ENCODE measurements at regions not wholly inside any gene's neighbourhood (a gene's known extent, or its start where the extent isn't known, plus 50 kb on each side); places are given as distances from the start of the nearest gene placed in this dataset.
"Not testable (repeated sequence)": the region's sequence is repeated elsewhere in the genome, so short reads cannot be mapped to it uniquely, and the experiment has no call there.

DNA sequence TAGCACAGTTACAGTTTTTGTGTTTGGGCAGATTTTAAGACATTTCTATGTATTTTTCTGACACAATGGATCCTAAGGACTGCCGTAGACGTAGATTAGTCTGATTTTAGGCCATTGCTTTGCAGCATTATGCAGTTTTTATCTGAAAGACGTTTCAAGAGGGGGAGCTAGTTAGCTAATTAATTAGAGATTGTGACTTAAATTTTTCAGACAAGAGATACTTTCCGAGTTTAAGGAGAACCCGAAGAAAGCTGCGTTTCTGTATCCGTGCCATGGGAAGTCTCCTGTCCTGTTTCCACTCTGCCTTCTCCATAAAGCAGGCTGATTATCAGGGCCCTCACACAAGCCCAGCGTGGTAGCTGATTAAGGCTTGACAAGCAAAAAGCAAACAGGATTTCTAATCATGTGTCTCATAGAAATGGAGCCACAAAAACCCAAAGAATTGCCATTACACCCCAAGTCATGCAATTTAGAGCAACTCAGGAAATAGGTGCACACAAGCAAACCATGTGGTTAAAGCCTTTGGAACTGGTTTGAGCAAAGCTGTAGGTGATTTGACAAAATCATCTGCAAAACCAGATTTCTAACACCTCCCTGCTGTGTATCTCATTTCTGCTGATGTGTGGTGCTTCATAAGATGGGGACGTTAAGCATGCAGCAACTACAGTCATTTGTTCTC, 808.1 kb downstream of the RNF144A start:
- peak in 1 of 4 experiments; percentile 28 for DNase-seq

GRCh38 chr2:7725850-7726242, 808.6 kb downstream of the RNF144A start:
- DNase-seq = no peak

- DNase-seq = no peak
Measured at GRCh38 chr2:7726989-7727388, 809.8 kb downstream of the RNF144A start.

- no peak for DNase-seq
Measured at GRCh38 chr2:7728388-7728787, 811.2 kb downstream of the RNF144A start.

DNA sequence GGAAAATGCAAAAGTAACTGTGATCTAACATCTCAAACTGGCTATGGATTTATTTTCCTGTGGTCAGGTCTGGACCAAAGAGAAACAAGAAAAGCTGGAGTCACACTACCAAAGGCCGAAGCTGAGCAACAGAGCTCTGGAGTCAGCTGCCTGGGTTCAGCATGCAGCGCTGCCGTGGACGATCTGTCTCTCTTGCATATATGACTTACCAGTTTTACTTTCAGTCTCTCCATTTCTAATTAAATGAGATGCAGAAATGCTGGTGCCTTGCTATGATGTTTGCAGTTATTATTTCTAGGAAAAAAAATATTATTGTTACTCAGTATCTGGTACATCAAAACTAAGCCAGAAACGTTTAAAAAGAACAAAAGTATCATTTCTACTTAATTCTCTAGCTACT, 813.2 kb downstream of the RNF144A start:
- DNase-seq = no peak

DNA sequence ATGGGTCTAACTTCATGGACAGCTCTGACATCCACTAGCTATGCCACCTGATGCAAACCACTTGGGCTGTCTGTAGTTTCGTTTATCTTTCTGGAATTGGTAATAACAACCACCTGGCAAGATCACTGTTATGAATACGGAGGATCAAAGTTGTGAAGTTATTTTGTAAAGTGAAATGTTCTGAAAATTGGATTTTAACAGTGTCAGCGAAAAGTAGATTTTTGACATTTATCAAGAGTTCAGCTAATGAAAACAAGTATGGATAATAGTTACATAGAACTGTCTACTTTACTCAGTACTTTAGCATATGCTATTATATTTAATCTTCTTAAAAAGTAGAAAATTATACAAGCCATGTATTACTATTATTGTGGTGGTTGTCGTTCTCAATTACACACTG, 813.8 kb downstream of the RNF144A start:
- DNase-seq = no peak

DNA sequence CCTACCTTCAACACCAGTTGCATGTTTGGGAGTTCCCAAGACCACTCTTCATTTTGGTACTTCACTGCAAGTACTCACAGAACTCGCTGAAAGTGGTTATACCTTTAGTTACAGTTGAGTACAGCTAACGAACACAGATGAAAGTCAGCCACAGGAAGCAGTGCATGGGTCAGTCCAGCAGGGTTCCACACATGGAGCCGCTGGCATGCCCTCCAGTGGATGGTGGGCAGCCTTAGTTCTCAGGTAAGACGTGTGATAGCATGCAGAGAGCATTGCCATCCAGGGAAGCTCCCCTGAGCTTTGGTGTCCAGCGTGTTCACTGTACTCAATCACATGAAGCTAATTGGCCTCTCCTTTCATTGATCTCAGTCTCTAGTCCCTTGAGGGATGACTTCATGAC, 815.3 kb downstream of the RNF144A start:
- no peak for DNase-seq

- DNase-seq = no peak
Measured at GRCh38 chr2:7736646-7737305, 819.6 kb downstream of the RNF144A start.

DNA sequence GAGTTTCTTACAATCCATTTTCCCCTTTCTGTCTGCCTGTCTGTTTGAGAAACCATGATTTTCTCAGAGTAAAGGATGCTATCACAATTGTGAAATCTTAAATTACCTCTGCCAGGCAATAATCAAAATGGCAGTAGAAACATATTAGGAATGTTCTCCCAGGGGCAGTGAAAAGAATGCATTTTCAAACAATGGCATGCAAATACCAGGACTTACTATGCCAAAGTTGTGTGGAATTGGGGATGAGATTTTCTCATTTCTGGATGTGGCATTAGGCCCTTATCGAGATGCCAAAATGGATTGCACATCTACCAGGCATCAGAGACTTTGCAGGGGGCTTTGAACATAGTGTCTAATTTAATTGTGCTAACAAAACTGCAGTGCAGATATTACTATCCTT, 821.4 kb downstream of the RNF144A start:
- DNase-seq = no peak

DNA sequence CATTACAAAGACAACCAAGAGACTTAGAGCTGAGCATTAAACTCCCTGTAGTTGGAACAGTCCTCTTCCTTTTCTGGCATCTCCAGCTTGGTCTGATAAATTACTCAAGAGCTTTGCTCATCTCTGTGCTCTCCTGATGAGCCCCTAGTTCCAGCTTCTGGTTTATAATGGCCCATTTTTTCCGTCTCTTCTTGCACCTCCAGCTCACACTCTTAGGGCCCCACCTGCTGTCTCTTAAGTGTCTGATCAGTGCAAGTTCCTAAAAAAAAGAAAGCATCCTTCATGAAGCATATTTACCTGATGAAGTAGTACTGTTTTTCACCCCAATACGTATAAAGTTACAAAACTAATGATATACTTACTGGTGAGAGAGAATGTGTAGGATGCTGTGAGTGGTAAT, 822.9 kb downstream of the RNF144A start:
- DNase-seq = no peak

DNA sequence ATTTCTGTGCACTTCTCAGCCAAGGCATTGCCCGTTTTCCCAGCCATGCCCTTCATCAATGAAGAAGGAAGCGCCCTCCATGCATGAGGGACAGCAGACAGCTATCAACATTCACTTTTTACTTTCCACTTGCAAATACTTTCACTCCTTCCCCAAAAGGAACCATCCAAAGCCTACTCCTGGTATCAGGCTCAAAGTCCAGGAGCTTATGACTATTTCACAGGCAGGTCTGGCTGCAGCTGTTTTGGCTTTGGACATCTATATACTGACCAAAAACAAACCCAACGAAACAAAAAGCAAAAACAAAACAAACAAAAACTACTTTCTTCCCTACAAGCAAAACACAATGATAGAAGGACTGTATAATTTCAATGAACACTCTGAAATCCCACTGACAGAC, 825.1 kb downstream of the RNF144A start:
- DNase-seq = no peak

- no peak for DNase-seq
Measured at GRCh38 chr2:7744827-7745226, 827.6 kb downstream of the RNF144A start.

GRCh38 chr2:7745369-7745768, 828.2 kb downstream of the RNF144A start:
- no peak for DNase-seq

GRCh38 chr2:7748717-7749415, 831.7 kb downstream of the RNF144A start:
- DNase-seq = no peak

- DNase-seq = no peak
Measured at GRCh38 chr2:7749895-7750559, 832.8 kb downstream of the RNF144A start.

DNA sequence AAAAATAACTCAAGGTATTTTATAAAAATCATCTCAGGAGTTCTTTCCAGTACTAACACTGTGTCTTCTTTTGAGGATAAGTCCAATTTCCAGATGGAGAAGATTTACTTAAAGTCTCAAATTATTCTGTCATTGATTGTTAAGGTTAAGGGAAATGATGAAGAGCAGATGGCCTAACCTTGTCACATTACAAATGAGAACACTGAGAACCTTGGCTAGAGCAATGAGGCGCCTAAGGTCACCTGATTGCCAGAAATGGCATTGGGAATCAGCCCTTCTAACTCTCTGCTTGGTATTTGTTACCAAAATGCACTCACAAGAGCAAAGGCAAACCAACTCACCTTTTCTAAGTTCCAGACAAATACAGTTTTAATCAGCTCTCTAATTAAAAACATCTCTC, 835.1 kb downstream of the RNF144A start:
- DNase-seq = no peak

GRCh38 chr2:7753777-7754176, 836.6 kb downstream of the RNF144A start:
- DNase-seq = no peak

GRCh38 chr2:7755879-7756278, 838.7 kb downstream of the RNF144A start:
- no peak for DNase-seq

DNA sequence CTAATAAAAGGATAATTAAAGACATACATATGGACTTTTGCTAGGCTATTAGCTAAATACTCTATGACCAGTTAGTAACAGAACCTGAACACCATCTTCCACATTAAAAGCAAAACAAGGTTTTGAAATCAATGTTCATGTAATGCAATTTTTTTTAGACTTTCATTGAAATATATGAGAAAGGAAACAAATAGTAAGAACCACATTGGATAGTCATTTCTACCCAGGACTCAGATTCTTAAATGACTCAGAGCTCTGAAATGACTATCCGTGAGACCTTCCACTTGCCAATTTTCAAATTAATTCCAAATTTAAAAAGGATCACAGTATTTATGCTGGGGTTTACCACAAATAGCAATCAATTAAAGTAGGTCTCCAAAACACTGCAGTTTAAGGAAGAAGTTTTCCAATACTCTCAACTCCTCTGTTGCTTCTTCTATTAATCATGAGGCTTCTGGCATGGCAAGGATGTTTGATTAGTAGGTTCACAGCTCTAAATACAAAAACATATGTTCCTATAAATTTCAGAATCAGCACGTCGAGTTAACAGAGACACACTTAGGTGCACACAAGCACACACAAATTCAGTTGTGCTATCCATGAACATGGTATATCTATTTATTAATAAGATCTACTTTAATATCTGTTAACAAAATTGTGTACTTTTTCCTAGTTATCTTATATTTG, 841.0 kb downstream of the RNF144A start:
- no peak for DNase-seq

DNA sequence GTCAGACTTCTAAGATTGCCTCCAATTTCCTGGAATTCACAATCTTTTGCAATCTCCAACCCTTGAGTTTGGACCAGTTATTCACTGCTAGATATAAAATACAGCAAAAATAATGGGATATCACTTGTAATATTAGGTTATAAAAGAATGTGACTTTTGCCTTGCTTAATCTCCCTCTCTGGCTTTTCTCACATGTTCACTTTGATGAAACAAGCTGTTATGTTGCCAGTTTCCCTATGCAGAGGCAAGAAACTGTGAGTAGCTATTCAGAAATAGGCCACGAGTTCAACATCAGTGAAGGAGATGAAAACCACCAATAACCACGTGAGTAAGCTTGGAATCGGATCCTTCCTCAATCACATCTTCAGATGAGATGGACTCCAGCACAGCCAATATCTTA, 842.7 kb downstream of the RNF144A start:
- DNase-seq = no peak

GRCh38 chr2:7763418-7763817, 846.2 kb downstream of the RNF144A start:
- DNase-seq = not testable (repeated sequence)

GRCh38 chr2:7765236-7765635, 848.0 kb downstream of the RNF144A start:
- DNase-seq = no peak

Data from suppressor macrophage (primary cell).